ENCODE measurements at regions not wholly inside any gene's neighbourhood (a gene's known extent, or its start where the extent isn't known, plus 50 kb on each side); places are given as distances from the start of the nearest gene placed in this dataset.

- peak; percentile 62 for ATAC-seq
- Mint-ChIP-seq H3K27me3 (no peaks in the 10 kb centered on the region), H3K36me3 (ENCODE audit: low read depth) (peaks cover 24% of the 10 kb centered on the region), H3K27ac (no peak overlapping the region), H3K9me3 (no peaks in the 10 kb centered on the region), H3K4me3 (no peak overlapping the region), H3K4me1 (ENCODE audit: low read depth) (no peaks in the 10 kb centered on the region)
- peak; percentile 38 for DNase-seq
- CTCF ChIA-PET, result interaction anchor here (2.4 kb wide), 1 partner anchor 9 kb away, joined by 11 read pairs; no protein-coding TSS in a partner anchor
- TF ChIP-seq CTCF (IDR thresholded peaks at IDR 0.05), result no peak
- POLR2A ChIA-PET, result no interaction called here
- intact Hi-C loops (cut with micrococcal nuclease), result no loop called here
Observed at GRCh38 chr4:123093236-123093635, 170.8 kb upstream of the NUDT6 start.

DNA sequence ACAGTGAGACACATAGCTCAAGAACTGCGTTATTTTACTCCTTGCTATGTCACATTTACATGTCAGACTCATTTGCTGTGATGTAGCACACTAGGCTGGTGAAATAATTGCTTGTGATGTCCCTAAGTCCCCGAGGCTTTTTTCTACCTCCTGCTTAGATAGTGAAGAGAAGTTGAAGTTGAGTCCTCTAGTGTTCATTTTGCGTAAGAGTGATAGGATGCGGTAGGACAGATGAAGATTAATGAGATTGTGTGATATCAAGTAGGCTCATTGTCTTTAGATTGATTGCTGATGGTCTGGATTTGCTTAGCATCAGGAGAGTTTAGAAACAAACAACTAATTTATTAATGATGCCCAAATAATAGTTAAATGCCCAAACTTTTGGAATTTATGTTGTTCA lies 173.6 kb upstream of the NUDT6 start:
- CTCF ChIA-PET, result no interaction called here
- intact Hi-C loops (cut with micrococcal nuclease), result no loop called here
- POLR2A ChIA-PET, result no interaction called here

GRCh38 chr4:123102897-123103471 lies 180.6 kb upstream of the NUDT6 start:
- no peaks in the 10 kb centered on the region for H3K27me3 Mint-ChIP-seq
- ChIA-PET POLR2A (no interaction called here), CTCF (interaction anchor here (0.6 to 2.5 kb wide), 13 partner anchors 11 to 1220 kb away, joined by 3 to 11 read pairs (median 3); no protein-coding TSS in a partner anchor)
- DNase-seq (no peak), ATAC-seq (peak; percentile 75)
- H3K9me3 Mint-ChIP-seq, result no peaks in the 10 kb centered on the region
- intact Hi-C loops (cut with micrococcal nuclease), result loop anchor here (10.0 kb wide), 1 partner anchor 292 kb away; the partner anchor contains the start of gene SPRY1
- H3K27ac Mint-ChIP-seq, result no peak overlapping the region
- no peak overlapping the region for H3K4me3 Mint-ChIP-seq
- TF ChIP-seq CTCF (IDR thresholded peaks at IDR 0.05), result peak; percentile 77
- H3K36me3 Mint-ChIP-seq (ENCODE audit: low read depth), result no peaks in the 10 kb centered on the region
- H3K4me1 Mint-ChIP-seq (ENCODE audit: low read depth), result no peaks in the 10 kb centered on the region

More for the DNA sequence above, 173.6 kb upstream of the NUDT6 start:
- Mint-ChIP-seq H3K4me3 (no peak overlapping the region), H3K27ac (no peak overlapping the region), H3K36me3 (ENCODE audit: low read depth) (peaks cover 14% of the 10 kb centered on the region), H3K9me3 (no peaks in the 10 kb centered on the region), H3K27me3 (no peaks in the 10 kb centered on the region), H3K4me1 (ENCODE audit: low read depth) (no peaks in the 10 kb centered on the region)
- DNase-seq (no peak), ATAC-seq (no peak)
- TF ChIP-seq CTCF (IDR thresholded peaks at IDR 0.05), result no peak

- Mint-ChIP-seq H3K27ac (no peak overlapping the region), H3K4me1 (ENCODE audit: low read depth) (no peaks in the 10 kb centered on the region), H3K4me3 (no peak overlapping the region), H3K27me3 (no peaks in the 10 kb centered on the region), H3K36me3 (ENCODE audit: low read depth) (no peaks in the 10 kb centered on the region), H3K9me3 (no peaks in the 10 kb centered on the region)
- ChIA-PET CTCF (interaction anchor here (1.5 kb wide), 1 partner anchor 460 kb away, joined by 3 read pairs; no protein-coding TSS in a partner anchor), POLR2A (no interaction called here)
- no peak for TF ChIP-seq CTCF (IDR thresholded peaks at IDR 0.05)
- intact Hi-C loops (cut with micrococcal nuclease), result loop anchor here (10.0 kb wide), 1 partner anchor 290 kb away; the partner anchor contains the start of gene SPRY1
- no peak for ATAC-seq
- no peak for DNase-seq
Observed at GRCh38 chr4:123104310-123105025, 182.1 kb upstream of the NUDT6 start.

GRCh38 chr4:123105026-123105420 lies 182.6 kb upstream of the NUDT6 start:
- H3K27me3 Mint-ChIP-seq, result no peaks in the 10 kb centered on the region
- no peaks in the 10 kb centered on the region for H3K36me3 Mint-ChIP-seq (ENCODE audit: low read depth)
- H3K4me3 Mint-ChIP-seq, result no peak overlapping the region
- H3K4me1 Mint-ChIP-seq (ENCODE audit: low read depth), result no peaks in the 10 kb centered on the region
- POLR2A ChIA-PET, result no interaction called here
- H3K9me3 Mint-ChIP-seq, result no peaks in the 10 kb centered on the region
- ATAC-seq (no peak), DNase-seq (no peak)
- CTCF ChIA-PET, result interaction anchor here (1.5 kb wide), 1 partner anchor 459 kb away, joined by 3 read pairs; no protein-coding TSS in a partner anchor
- intact Hi-C loops (cut with micrococcal nuclease), result loop anchor here (10.0 kb wide), 1 partner anchor 290 kb away; the partner anchor contains the start of gene SPRY1
- TF ChIP-seq CTCF (IDR thresholded peaks at IDR 0.05), result no peak
- H3K27ac Mint-ChIP-seq, result no peak overlapping the region

All from activated CD8-positive, alpha-beta T cell treated with anti-CD3 and anti-CD28 coated beads for 36 hours (primary cell).